ENCODE measurements at regions not wholly inside any gene's neighbourhood (a gene's known extent, or its start where the extent isn't known, plus 50 kb on each side); places are given as distances from the start of the nearest gene placed in this dataset.

GRCh38 chr11:41579546-41579945 is 120.1 kb upstream of the LRRC4C start:
- Histone ChIP-seq H3K27me3 (no peaks in the 10 kb centered on the region), H3K4me3 (no peak overlapping the region), H3K9me3 (no peaks in the 10 kb centered on the region), H3K27ac (no peak overlapping the region), H3K36me3 (no peaks in the 10 kb centered on the region), H3K4me1 (no peaks in the 10 kb centered on the region)
- intact Hi-C loops (cut with DNase I; ENCODE audit: low total_unique reads): no loop called here
- DNase-seq: no peak
- TF ChIP-seq, protein P1, sequence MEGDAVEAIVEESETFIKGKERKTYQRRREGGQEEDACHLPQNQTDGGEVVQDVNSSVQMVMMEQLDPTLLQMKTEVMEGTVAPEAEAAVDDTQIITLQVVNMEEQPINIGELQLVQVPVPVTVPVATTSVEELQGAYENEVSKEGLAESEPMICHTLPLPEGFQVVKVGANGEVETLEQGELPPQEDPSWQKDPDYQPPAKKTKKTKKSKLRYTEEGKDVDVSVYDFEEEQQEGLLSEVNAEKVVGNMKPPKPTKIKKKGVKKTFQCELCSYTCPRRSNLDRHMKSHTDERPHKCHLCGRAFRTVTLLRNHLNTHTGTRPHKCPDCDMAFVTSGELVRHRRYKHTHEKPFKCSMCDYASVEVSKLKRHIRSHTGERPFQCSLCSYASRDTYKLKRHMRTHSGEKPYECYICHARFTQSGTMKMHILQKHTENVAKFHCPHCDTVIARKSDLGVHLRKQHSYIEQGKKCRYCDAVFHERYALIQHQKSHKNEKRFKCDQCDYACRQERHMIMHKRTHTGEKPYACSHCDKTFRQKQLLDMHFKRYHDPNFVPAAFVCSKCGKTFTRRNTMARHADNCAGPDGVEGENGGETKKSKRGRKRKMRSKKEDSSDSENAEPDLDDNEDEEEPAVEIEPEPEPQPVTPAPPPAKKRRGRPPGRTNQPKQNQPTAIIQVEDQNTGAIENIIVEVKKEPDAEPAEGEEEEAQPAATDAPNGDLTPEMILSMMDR (IDR thresholded peaks at IDR 0.05): no peak

GRCh38 chr11:41609511-41609910 is 150.1 kb upstream of the LRRC4C start:
- Histone ChIP-seq H3K27ac (no peak overlapping the region), H3K4me3 (no peak overlapping the region), H3K4me1 (no peaks in the 10 kb centered on the region), H3K27me3 (no peaks in the 10 kb centered on the region), H3K36me3 (no peaks in the 10 kb centered on the region), H3K9me3 (peaks cover 0 to 4% (median under 1%) of the 10 kb centered on the region in 3 donors)
- TF ChIP-seq, protein P1 (IDR thresholded peaks at IDR 0.05): no peak
- intact Hi-C loops (cut with DNase I; ENCODE audit: low total_unique reads): no loop called here
- no peak for DNase-seq

DNA sequence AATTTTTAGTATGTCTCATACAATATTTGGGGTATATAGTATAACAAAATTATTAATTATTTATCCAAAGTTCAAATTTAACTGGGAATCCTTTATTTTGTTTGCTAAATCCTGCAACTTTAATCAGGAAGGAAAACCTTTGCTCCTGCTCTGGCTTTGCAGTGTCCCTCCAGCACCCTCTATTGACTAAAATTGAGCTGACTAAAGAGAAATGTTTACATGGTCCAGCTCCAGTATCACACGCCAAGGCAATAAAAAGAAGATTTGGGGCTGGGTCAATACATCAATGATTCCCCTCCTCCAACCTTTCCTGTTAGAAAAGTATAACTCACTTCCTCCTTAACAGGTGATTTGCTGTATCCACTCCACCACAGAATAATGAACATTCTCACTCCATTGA is 153.0 kb upstream of the LRRC4C start:
- Histone ChIP-seq H3K4me1 (no peaks in the 10 kb centered on the region), H3K27ac (no peak overlapping the region), H3K4me3 (no peak overlapping the region), H3K27me3 (no peaks in the 10 kb centered on the region), H3K36me3 (no peaks in the 10 kb centered on the region), H3K9me3 (peaks cover 0 to 6% (median 6%) of the 10 kb centered on the region in 3 donors)
- no peak for DNase-seq
- TF ChIP-seq, protein P1 (IDR thresholded peaks at IDR 0.05): no peak
- intact Hi-C loops (cut with DNase I; ENCODE audit: low total_unique reads): no loop called here

GRCh38 chr11:41613326-41613725 is 153.9 kb upstream of the LRRC4C start:
- DNase-seq: no peak
- intact Hi-C loops (cut with DNase I; ENCODE audit: low total_unique reads): no loop called here
- H3K36me3 ChIP-seq: no peaks in the 10 kb centered on the region
- no peaks in the 10 kb centered on the region for H3K4me1 ChIP-seq
- peaks cover 0 to 6% (median 6%) of the 10 kb centered on the region in 3 donors for H3K9me3 ChIP-seq
- TF ChIP-seq, protein P1 (IDR thresholded peaks at IDR 0.05): no peak
- no peaks in the 10 kb centered on the region for H3K27me3 ChIP-seq
- H3K27ac ChIP-seq: no peak overlapping the region
- no peak overlapping the region for H3K4me3 ChIP-seq

DNA sequence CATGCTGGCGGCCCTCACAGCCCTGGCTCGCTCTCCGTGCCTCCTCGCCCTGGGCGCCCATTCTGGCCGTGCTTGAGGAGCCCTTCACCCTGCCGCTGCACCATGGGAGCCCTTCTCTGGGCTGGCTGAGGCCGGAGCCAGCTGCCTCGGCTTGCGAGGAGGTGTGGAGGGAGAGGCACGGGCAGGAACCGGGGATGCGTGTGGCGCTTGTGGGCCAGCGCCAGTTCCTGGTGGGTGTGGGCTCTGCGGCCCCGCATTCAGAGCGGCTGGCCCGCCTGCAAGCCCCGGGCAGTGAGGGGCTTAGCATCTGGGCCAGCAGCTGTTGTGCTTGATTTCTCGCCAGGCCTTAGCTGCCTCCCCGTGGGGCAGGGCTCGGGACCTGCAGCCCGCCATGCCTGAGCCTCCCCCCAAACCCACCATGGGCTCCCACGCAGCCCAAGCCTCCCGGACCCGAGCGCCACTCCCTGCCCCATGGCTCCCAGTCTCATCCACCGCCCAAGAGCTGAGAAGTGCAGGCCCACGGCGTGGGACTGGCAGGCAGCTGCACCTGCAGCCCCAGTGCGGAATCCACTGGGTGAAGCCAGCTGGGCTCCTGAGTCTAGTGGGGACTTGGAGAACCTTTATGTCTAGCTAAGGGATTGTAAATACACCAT is 163.4 kb upstream of the LRRC4C start:
- Histone ChIP-seq H3K27ac (no peak overlapping the region), H3K4me1 (no peaks in the 10 kb centered on the region), H3K36me3 (no peaks in the 10 kb centered on the region), H3K27me3 (no peaks in the 10 kb centered on the region), H3K9me3 (peaks cover 0 to 5% (median 0%) of the 10 kb centered on the region in 3 donors), H3K4me3 (no peak overlapping the region)
- TF ChIP-seq, protein P1 (IDR thresholded peaks at IDR 0.05): no peak
- DNase-seq: no peak
- intact Hi-C loops (cut with DNase I; ENCODE audit: low total_unique reads): no loop called here

GRCh38 chr11:41659985-41660384 is 200.5 kb upstream of the LRRC4C start:
- no peak for DNase-seq
- TF ChIP-seq, protein P1 (IDR thresholded peaks at IDR 0.05): no peak
- intact Hi-C loops (cut with DNase I; ENCODE audit: low total_unique reads): no loop called here
- H3K9me3 ChIP-seq: no peaks in the 10 kb centered on the region
- no peak overlapping the region for H3K27ac ChIP-seq
- H3K36me3 ChIP-seq: no peaks in the 10 kb centered on the region
- H3K4me3 ChIP-seq: no peak overlapping the region
- H3K27me3 ChIP-seq: no peaks in the 10 kb centered on the region
- no peaks in the 10 kb centered on the region for H3K4me1 ChIP-seq

All from tibial artery (tissue), 4 donors.